GM12878 (cell line): ENCODE measurements at regions not wholly inside any gene's neighbourhood (a gene's known extent, or its start where the extent isn't known, plus 50 kb on each side); places are given as distances from the start of the nearest gene placed in this dataset.

Experiments used
- ATAC-seq: fragments of 200-7000 bp; cut with Tn5 transposase; 3 replicates; pipeline ENCODE4 v1.9.1; 2020; ENCODE audit warnings: mild to moderate bottlenecking, moderate library complexity
- BruUV-seq: library from RNA; stranded (reverse); fragments of 400-500 nt; replicated peaks from 2 replicates; lab custom pipeline; 2021; lab: Mats Ljungman, UMichigan
- CTCF ChIA-PET: fragments of 300-600 bp; sonication (Branson Sonifier 250); formaldehyde crosslinking; extraction: SDS; loops from one replicate; lab custom pipeline; 2021; ENCODE audit warnings: inconsistent platforms; lab: Yijun Ruan, JAX
- POLR2A ChIA-PET: fragments of 350-600 bp; formaldehyde crosslinking; extraction: SDS; loops from one replicate; lab custom pipeline; 2021; ENCODE audit warnings: inconsistent platforms; lab: Charles Lee
- RAD21 ChIA-PET: fragments of 300-600 bp; sonication (Branson Sonifier 250); formaldehyde crosslinking; loops from one replicate; lab custom pipeline; 2023; ENCODE audit warnings: antibody characterized with exemption; ENCODE audit not compliant: unreplicated experiment; lab: Charles Lee
- SMC1A ChIA-PET: fragments of 300-600 bp; sonication (Branson Sonifier 250); formaldehyde crosslinking; loops from one replicate; lab custom pipeline; 2023; ENCODE audit not compliant: unreplicated experiment, uncharacterized antibody; lab: Charles Lee
- DNase-seq: peaks from one replicate; pipeline ENCODE4 v3.0.0-alpha.2; 2011; ENCODE audit warnings: low read depth, low spot score
- FAIRE-seq: peaks from 3 replicates; lab custom pipeline; 2011; peaks lifted over from hg19 to GRCh38; lab: Jason Lieb, UNC
- H2AFZ ChIP-seq: 2 replicates; pipeline ENCODE4 v1.6.0; 2011; ENCODE audit warnings: low read depth, low read length, control low read depth; ENCODE audit not compliant: control insufficient read depth
- H3K27ac ChIP-seq: 2 replicates; pipeline ENCODE4 v1.5.1; 2011; ENCODE audit warnings: control low read depth; ENCODE audit not compliant: control insufficient read depth, insufficient read depth
- H3K27me3 ChIP-seq, 2 experiments: replicated peaks in 1 of 2; 2 replicates each; pipeline versions ENCODE4 v1.6.0 to v1.6.1; 2011; ENCODE audit warnings: low read length in 1 of 2; ENCODE audit not compliant: control insufficient read depth in 2 of 2, insufficient read depth in 2 of 2
- H3K36me3 ChIP-seq, 2 experiments: 2 replicates each; pipeline ENCODE4 v1.5.1; 2011; ENCODE audit warnings: low read length in 1 of 2; ENCODE audit not compliant: control insufficient read depth in 2 of 2, insufficient read depth in 2 of 2
- H3K4me1 ChIP-seq: 2 replicates; pipeline ENCODE4 v1.6.1; 2011; ENCODE audit warnings: mild to moderate bottlenecking, low read length, moderate library complexity, mixed read lengths; ENCODE audit not compliant: control insufficient read depth, insufficient read depth
- H3K4me2 ChIP-seq: 2 replicates; pipeline ENCODE4 v1.6.0; 2011; ENCODE audit warnings: control low read depth; ENCODE audit not compliant: control insufficient read depth, insufficient read depth
- H3K4me3 ChIP-seq: fragments of 200-600 bp; sonication (generic); 2 replicates; pipeline ENCODE4 v1.5.1; 2016
- H3K79me2 ChIP-seq: 2 replicates; pipeline ENCODE4 v1.6.0; 2011; ENCODE audit warnings: low read length; ENCODE audit not compliant: control insufficient read depth, insufficient read depth
- H3K9ac ChIP-seq: 2 replicates; pipeline ENCODE4 v1.8.0; 2011; ENCODE audit warnings: low read length, control low read depth, mixed read lengths; ENCODE audit not compliant: control insufficient read depth, insufficient read depth
- H3K9me3 ChIP-seq: replicated peaks from 3 replicates; pipeline ENCODE4 v1.5.1; 2011; ENCODE audit warnings: mild to moderate bottlenecking, low read length; ENCODE audit not compliant: control insufficient read depth, insufficient read depth
- H4K20me1 ChIP-seq: 2 replicates; pipeline ENCODE4 v1.6.0; 2011; ENCODE audit not compliant: control insufficient read depth, insufficient read depth
- BCL11A ChIP-seq: IDR thresholded peaks from 2 replicates; pipeline ENCODE4 v1.6.1; 2011; ENCODE audit warnings: low read depth, low read length
- CBX3 ChIP-seq: fragments of 200-600 bp; sonication (generic); IDR thresholded peaks from 2 replicates; pipeline ENCODE4 v1.6.1; 2016; ENCODE audit warnings: low read depth, borderline replicate concordance
- CEBPB ChIP-seq, 2 experiments: fragments of 150-350 bp in 1 of 2; IDR thresholded peaks; 2 replicates each; pipeline ENCODE4 v1.6.1; 2012 to 2014; ENCODE audit warnings: low read depth in 2 of 2, low read length in 2 of 2, borderline replicate concordance in 1 of 2, inconsistent platforms in 1 of 2
- HDAC2 ChIP-seq: fragments of 200-600 bp; sonication (generic); IDR thresholded peaks from 2 replicates; pipeline ENCODE4 v1.6.1; 2017
- NFXL1 ChIP-seq: fragments of 450-650 bp; IDR thresholded peaks from 2 replicates; pipeline ENCODE4 v1.6.1; 2017; ENCODE audit warnings: antibody characterized with exemption, mild to moderate bottlenecking, borderline replicate concordance
- NFYB ChIP-seq: IDR thresholded peaks from 2 replicates; pipeline ENCODE4 v1.6.1; 2011; ENCODE audit warnings: low read depth, mild to moderate bottlenecking, low read length, improper control_type of control experiment, moderate library complexity; ENCODE audit not compliant: insufficient read depth
- NRF1 ChIP-seq: conservative IDR thresholded peaks from 2 replicates; pipeline ENCODE4 v1.6.1; 2011; ENCODE audit warnings: mild to moderate bottlenecking, low read depth, low read length, improper control_type of control experiment
- STAT1 ChIP-seq: fragments of 450-650 bp; conservative IDR thresholded peaks from 2 replicates; pipeline ENCODE4 v1.6.1; 2014; ENCODE audit warnings: antibody characterized with exemption, mild to moderate bottlenecking
- TBL1XR1 ChIP-seq: IDR thresholded peaks from 2 replicates; pipeline ENCODE4 v1.6.1; 2012; ENCODE audit warnings: low read depth, low read length, improper control_type of control experiment
- WGBS: methylation state at CpG from one replicate; pipeline ENCODE4 v1.1.6; 2016; ENCODE audit warnings: low lambda C conversion rate; ENCODE audit not compliant: insufficient replicate concordance, insufficient coverage; ENCODE audit errors: missing lambda C conversion rate; 5-methylcytosine and 5-hydroxymethylcytosine counted together
- in situ Hi-C: fragments of 300-500 bp; cut with MboI; formaldehyde crosslinking; loops from 9 replicates; pipeline ENCODE4 v1.14.3; 2018; ENCODE audit warnings: mixed read lengths
- intact Hi-C: fragments of 100-400 bp; cut with micrococcal nuclease; formaldehyde crosslinking; loops from one replicate; pipeline ENCODE4 v1.14.2; 2022; ENCODE audit not compliant: unreplicated experiment
- TF ChIP-seq, protein P1 (sequence below): fragments of 450-650 bp; IDR thresholded peaks from 2 replicates; pipeline ENCODE4 v1.6.1; 2018; ENCODE audit warnings: borderline replicate concordance, mild to moderate bottlenecking; ENCODE audit not compliant: partially characterized antibody
- TF ChIP-seq, protein P2 (sequence below): IDR thresholded peaks from 2 replicates; pipeline ENCODE4 v1.6.1; 2012; ENCODE audit warnings: improper control_type of control experiment, low read depth, low read length; ENCODE audit not compliant: insufficient replicate concordance

DNA sequence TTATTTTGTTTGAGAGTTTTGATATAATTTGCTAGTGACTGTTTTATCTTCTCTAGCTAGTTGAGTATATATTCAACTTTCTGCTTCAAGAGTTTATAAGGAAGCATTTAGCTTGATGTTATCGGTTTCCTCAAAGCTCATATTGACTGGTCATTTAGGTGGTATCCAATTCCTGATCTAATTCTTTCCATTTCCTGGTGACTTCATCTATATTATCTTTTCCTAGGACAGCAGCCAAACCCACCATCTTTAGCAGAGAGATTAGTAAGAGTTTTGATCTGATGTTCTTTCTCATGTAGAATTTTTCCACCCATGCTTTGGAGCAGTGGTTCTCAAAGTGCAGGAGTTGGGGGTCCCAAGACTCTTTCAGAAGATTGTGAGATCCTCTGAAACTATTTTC lies 148.6 kb upstream of the STT3B start:
- ATAC-seq (no peak), DNase-seq (no peak), FAIRE-seq (no peak)
- ChIA-PET CTCF (interaction anchor here (1.3 to 1.5 kb wide), 2 partner anchors 10 to 20 kb away, joined by 3 to 4 read pairs; no protein-coding TSS in a partner anchor), POLR2A (no interaction called here), SMC1A (interaction anchor here (0.6 to 2.9 kb wide), 8 partner anchors 11 to 262 kb away, joined by 3 to 12 read pairs (median 3); no protein-coding TSS in a partner anchor), RAD21 (no interaction called here)
- no peaks in the 10 kb centered on the region for H3K36me3 ChIP-seq
- no peak overlapping the region for H3K4me3 ChIP-seq
- intact Hi-C loops, result no loop called here
- TF ChIP-seq CBX3 (no peak), BCL11A (no peak), TBL1XR1 (no peak), HDAC2 (no peak), STAT1 (no peak), NRF1 (no peak), CEBPB (IDR thresholded peaks at IDR 0.05; ENCODE audit: borderline replicate concordance in 1 of 2, low read depth in 2 of 2, low read length in 2 of 2) (no peak), NFXL1 (no peak), NFYB (no peak)
- TF ChIP-seq, protein P1, sequence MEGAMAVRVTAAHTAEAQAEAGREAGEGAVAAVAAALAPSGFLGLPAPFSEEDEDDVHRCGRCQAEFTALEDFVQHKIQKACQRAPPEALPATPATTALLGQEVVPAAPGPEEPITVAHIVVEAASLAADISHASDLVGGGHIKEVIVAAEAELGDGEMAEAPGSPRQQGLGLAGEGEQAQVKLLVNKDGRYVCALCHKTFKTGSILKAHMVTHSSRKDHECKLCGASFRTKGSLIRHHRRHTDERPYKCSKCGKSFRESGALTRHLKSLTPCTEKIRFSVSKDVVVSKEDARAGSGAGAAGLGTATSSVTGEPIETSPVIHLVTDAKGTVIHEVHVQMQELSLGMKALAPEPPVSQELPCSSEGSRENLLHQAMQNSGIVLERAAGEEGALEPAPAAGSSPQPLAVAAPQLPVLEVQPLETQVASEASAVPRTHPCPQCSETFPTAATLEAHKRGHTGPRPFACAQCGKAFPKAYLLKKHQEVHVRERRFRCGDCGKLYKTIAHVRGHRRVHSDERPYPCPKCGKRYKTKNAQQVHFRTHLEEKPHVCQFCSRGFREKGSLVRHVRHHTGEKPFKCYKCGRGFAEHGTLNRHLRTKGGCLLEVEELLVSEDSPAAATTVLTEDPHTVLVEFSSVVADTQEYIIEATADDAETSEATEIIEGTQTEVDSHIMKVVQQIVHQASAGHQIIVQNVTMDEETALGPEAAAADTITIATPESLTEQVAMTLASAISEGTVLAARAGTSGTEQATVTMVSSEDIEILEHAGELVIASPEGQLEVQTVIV, result no peak
- TF ChIP-seq, protein P2, sequence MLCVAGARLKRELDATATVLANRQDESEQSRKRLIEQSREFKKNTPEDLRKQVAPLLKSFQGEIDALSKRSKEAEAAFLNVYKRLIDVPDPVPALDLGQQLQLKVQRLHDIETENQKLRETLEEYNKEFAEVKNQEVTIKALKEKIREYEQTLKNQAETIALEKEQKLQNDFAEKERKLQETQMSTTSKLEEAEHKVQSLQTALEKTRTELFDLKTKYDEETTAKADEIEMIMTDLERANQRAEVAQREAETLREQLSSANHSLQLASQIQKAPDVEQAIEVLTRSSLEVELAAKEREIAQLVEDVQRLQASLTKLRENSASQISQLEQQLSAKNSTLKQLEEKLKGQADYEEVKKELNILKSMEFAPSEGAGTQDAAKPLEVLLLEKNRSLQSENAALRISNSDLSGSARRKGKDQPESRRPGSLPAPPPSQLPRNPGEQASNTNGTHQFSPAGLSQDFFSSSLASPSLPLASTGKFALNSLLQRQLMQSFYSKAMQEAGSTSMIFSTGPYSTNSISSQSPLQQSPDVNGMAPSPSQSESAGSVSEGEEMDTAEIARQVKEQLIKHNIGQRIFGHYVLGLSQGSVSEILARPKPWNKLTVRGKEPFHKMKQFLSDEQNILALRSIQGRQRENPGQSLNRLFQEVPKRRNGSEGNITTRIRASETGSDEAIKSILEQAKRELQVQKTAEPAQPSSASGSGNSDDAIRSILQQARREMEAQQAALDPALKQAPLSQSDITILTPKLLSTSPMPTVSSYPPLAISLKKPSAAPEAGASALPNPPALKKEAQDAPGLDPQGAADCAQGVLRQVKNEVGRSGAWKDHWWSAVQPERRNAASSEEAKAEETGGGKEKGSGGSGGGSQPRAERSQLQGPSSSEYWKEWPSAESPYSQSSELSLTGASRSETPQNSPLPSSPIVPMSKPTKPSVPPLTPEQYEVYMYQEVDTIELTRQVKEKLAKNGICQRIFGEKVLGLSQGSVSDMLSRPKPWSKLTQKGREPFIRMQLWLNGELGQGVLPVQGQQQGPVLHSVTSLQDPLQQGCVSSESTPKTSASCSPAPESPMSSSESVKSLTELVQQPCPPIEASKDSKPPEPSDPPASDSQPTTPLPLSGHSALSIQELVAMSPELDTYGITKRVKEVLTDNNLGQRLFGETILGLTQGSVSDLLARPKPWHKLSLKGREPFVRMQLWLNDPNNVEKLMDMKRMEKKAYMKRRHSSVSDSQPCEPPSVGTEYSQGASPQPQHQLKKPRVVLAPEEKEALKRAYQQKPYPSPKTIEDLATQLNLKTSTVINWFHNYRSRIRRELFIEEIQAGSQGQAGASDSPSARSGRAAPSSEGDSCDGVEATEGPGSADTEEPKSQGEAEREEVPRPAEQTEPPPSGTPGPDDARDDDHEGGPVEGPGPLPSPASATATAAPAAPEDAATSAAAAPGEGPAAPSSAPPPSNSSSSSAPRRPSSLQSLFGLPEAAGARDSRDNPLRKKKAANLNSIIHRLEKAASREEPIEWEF, result no peak
- H3K4me2 ChIP-seq, result no peak overlapping the region
- H3K9ac ChIP-seq, result no peak overlapping the region
- in situ Hi-C loops, result no loop called here
- BruUV-seq, result no TSS peak
- no peak overlapping the region for H3K27ac ChIP-seq
- H4K20me1 ChIP-seq, result no peaks in the 10 kb centered on the region
- H3K9me3 ChIP-seq, result no peaks in the 10 kb centered on the region; the same call in 2 of the 3 replicates
- H2AFZ ChIP-seq, result no peak overlapping the region
- H3K27me3 ChIP-seq, result no peaks in the 10 kb centered on the region
- H3K4me1 ChIP-seq, result peaks cover 4% of the 10 kb centered on the region
- 46% methylated on average over 1 of the region's 1 CpG for WGBS
- H3K79me2 ChIP-seq, result no peaks in the 10 kb centered on the region
